ENCODE measurements at regions not wholly inside any gene's neighbourhood (a gene's known extent, or its start where the extent isn't known, plus 50 kb on each side); places are given as distances from the start of the nearest gene placed in this dataset.
"Not testable (repeated sequence)": the region's sequence is repeated elsewhere in the genome, so short reads cannot be mapped to it uniquely, and the experiment has no call there.

DNA sequence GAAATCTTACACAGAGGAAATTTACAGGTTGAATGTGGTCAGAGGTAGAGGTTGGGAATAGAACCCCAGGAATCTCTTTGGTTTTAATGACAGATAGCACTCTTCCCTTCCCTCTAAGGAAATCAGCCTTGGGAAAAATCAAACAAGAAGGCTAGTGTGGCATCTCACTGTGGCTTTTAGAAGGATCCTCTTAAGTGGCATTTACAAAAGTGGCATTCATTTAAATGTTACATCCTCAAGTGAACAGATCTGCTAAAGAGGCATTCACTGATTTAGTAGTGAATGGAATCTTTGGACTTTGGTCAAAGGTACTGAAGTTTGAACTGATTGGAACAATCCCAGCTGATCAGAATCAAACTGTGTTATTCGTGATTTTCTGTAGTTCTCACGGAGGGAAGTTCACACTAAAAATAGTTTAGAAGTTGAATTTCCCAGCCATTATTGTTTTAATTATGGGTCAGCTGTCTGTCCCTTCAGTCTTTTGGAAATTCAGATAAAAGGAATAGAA lies 136.5 kb upstream of the FN1 start:
- DNase-seq = no peak

GRCh38 chr2:215571689-215572088 lies 135.8 kb upstream of the FN1 start:
- no peak for DNase-seq

GRCh38 chr2:215567504-215567903 lies 131.6 kb upstream of the FN1 start:
- no peak for DNase-seq

- no peak for DNase-seq
These were observed 130.0 kb upstream of the FN1 start for GRCh38 chr2:215565897-215566296.

- DNase-seq = no peak
These were observed 121.8 kb upstream of the FN1 start for GRCh38 chr2:215557701-215558100.

DNA sequence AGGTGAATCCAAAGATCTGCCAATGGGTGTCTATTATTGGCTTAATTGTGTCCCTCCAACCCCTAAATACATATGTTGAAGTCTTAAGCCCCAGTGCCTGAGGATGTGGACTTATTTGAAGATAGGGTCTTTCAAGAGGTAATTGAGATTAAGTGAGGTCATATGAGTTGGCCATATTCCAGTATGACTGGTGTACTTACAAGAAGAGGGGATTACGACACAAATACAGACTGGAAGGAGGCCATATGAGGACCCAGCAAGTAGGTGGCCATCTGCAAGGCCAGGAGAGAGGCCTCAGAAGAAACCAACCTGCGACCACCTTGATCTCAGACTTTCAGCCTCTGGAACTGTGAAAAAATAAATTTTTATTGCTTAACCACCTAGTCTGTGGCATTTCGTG lies 121.1 kb upstream of the FN1 start:
- DNase-seq = no peak

DNA sequence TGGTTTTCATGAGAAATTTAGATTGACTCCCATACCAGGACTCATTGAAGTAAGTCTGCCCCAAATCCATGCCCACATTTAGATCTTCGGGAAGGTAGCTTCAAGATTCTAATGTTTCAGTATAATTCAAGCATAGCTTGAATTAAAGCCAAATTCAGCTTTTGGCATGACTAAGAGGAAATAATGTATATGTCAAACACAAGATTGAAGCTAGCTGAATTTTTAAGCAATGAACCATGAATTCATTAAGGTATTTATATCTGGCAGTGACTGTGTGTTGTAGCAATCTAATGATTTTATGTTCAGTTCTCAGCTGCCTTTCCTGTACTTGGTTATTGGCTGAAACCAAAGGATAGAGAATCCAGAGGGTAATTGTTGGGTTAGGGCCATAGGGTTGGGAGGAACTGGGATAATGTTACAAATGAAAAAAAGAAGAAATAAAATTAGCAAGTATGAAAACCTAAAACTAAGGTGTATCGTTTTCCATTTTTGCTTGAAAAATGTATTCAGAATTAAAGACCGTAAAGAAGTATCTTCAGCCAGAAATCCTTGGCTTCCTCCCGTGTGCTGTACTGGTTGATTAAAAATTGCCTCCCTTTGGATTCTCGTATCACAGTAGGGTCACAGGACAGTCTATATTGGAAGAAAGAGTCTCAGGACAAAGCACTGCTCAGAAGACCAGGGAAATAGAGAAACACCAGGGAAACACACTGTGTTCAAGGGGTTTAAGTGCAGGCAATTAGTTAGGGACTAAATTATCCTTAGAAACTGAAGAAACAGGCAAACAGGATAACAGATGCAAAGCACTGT lies 119.0 kb upstream of the FN1 start:
- DNase-seq = no peak

DNA sequence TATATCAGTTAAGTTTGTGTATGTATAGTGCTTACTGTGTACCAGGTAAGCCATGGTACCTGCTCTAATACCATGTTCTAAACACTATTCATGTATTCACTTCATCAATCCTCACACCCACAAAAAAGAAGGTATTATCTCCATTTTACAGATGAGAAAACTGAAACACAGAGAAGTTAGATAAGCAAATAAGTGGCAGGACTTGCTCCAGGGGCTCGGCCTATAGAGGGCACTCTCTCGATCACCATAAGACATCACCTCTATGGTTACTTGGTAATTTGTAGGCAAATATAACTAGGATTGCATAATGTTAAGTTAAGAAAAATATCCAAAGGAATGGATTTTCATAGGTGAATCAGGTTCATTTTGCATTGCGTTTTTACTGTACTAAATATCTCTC lies 118.1 kb upstream of the FN1 start:
- no peak for DNase-seq

GRCh38 chr2:215552144-215552580 lies 116.3 kb upstream of the FN1 start:
- DNase-seq = no peak

- DNase-seq = no peak
These were observed 114.5 kb upstream of the FN1 start for GRCh38 chr2:215550331-215550730.

- DNase-seq = no peak
These were observed 112.8 kb upstream of the FN1 start for GRCh38 chr2:215548714-215549113.

- no peak for DNase-seq
These were observed 106.8 kb upstream of the FN1 start for GRCh38 chr2:215542690-215543089.

GRCh38 chr2:215540658-215541057 lies 104.8 kb upstream of the FN1 start:
- no peak for DNase-seq

DNA sequence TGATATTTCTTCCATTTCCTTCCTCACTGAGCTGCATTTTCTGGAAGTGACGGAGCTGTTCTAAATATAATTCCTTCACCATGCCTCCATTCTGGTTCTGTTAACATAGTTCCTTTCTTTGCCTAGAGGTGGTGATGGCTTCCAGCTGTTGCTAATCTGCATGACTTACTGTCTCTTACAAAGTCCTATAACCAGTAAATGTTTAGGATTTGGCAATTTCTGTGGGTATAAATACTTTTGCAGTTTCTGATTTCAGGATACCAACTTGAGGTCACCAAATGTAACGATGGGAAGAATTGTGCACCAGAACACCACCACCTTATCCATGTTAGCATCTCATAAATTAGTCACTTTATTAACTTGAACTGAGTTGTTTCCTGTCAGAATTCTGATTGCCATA lies 101.7 kb upstream of the FN1 start:
- no peak for DNase-seq

DNA sequence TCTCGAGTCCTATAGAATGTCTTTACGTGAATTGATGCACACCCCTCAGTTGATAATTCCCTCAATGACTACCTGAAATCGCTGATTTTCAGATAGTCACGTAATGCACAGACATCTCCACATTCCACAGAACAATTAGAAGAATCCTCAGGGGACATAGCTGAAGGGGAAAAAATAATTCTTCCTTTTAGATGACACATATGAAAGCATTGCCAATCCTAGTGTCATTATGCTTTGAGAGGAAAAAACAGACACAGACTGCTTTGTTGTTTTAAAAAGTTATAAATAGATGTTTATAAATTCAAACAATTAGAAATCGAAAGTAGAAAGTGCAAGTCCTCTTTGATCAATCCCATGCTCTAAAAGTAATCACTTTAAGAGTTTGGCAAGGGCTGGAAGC lies 100.6 kb upstream of the FN1 start:
- no peak for DNase-seq

GRCh38 chr2:215535741-215536140 lies 99.9 kb upstream of the FN1 start:
- DNase-seq = no peak

DNA sequence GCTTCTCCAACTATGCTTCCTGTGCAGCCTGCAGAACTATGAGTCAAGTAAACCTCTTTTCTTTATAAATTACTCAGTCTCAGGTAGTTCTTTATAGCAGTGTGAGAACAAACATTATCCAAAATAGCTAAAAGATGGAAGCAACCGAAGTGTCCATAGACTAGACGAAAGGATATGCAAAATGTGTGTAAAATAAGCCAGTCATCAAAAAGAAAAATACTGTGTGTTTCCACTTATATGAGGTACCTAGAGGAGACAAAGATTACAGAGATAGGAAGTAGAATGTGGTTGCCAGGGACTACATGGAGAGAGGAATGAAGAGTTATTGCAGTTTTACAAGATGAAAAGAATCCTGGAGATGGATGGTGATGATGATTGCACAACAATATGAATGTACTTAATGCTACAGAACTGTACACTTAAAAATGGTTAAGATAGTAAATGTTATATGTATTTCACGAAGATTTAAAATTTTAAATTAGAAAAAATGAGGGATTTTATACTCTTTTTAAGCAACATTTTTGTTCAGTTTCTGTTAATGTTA lies 99.3 kb upstream of the FN1 start:
- DNase-seq = no peak

DNA sequence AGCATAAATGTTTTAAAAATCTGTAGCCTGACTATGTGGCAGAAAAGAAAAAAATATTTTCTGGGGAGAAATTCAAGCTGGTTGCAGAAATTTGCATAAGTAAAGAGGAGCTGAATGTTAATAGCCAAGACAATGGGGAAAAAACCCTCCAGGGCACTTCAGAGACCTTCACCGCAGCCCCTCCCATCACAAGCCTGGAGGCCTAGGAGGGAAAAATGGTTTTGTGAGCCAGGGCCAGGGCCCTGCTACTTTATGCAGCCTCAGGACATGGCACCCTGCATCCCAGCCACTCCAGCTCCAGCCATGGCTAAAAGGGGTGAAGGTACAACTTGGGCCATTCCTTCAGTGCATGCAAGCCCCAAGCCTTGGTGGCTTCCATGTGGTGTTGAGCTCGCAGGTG lies 97.8 kb upstream of the FN1 start:
- DNase-seq = not testable (repeated sequence)

- DNase-seq = no peak
These were observed 97.0 kb upstream of the FN1 start for GRCh38 chr2:215532844-215533243.

DNA sequence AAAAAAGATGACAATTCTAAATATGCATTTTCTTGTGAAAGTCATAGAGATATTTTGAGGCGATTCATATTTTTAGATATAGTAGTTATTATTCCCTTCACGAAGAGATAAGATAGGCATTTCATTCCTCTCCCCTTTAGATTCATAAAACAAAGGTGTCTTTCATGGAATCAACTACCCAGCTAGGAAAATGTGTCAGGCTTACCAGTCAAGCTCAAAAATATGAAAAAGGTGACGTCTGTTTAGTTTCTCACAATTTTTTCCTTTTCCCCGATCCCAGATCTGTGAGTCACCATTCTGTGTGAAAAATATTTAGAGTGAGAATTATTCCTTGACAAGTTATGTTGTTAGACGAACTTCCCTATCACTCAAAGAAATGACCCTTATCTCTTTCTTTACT lies 95.4 kb upstream of the FN1 start:
- no peak for DNase-seq

DNA sequence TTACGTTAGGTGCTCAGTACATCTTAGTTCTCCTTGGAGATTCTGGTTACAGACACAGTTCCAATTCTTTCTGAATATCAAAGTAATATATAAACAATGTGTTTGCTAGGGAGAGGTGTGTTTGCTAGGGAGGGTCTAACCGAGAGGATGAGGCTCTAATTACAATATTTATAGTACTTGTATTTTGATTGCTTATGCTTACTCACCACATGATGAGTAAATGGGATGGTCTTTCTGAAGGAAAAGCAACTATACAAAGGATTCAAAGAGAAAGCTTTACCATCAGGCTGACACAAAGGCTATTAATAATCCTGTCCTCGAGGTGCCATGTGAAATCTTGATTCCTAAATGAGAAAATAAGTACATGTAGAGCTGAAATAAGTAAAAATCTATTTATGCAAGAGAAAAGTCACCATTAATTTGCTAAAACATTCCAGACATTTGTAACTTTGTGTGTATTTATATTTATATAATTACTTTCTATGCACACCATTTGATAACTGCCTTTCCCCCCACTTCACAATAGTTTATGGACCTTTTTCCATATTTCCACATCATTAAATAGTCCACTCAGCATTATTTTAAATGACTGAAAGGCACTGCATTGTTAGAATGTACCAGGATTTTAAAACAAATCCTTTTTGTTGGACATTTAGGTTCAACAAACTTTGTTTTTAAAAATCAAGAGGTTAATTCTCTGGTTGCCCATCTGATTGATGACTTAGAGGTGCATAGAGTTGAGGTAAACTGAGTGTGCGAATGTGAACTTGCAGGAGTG lies 94.5 kb upstream of the FN1 start:
- no peak for DNase-seq

DNA sequence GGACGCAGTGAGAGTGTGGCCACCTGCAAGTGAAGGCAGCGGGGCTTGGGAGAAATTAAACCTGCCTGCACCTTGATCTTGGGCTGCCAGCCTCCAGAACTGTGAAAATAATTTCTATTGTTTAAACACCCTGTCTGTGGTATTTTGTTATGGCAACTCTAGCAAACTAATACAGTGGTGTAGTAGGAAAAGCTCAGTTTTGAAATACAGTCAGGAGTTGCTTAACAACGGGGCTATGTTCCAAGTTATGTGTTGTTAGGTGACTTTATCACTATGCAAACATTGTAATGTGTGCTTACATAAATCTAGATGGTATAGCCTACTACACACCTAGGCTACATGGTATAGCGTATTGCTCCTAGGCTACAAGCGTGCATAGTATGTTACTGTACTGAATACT lies 93.4 kb upstream of the FN1 start:
- DNase-seq = no peak

- DNase-seq = no peak
These were observed 92.7 kb upstream of the FN1 start for GRCh38 chr2:215528555-215528954.

- no peak for DNase-seq
These were observed 91.9 kb upstream of the FN1 start for GRCh38 chr2:215527736-215528135.
